ENCODE measurements at regions not wholly inside any gene's neighbourhood (a gene's known extent, or its start where the extent isn't known, plus 50 kb on each side); places are given as distances from the start of the nearest gene placed in this dataset.
"Not testable (repeated sequence)": the region's sequence is repeated elsewhere in the genome, so short reads cannot be mapped to it uniquely, and the experiment has no call there.

DNA sequence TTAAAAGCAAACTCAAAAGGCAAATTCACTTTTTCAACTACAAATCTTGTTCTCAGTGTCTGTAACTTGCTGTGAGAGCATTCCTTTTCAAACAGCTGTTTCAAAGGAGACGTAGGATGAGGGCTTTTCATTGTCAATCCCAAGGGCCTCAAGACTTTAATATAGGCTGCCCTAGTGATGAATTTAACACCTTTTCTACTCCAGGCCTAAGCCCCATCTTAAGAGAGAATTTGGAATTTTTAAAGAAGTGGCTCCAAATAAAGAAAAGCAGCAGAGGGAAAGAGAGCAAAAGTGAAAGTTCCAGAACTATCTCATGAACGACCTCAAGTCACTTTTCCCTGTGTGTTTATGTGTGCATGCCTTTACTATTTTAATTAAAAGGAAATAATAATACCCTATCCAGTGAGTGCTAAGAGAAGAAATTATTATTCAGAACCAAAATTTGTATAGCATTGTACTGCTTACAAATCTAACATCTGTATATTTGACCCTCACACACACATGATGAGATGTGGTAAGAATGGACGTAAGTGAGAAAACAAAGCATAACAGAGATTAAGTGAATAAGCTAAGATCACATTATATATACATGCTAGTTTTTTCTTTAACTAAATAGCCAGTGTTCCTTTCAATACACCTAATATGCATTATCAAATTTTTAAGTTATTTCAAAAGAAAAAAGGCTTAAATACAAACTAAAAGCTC lies 196.4 kb downstream of the VGLL3 start:
- DNase-seq (ENCODE audit: low spot score) = no peak

DNA sequence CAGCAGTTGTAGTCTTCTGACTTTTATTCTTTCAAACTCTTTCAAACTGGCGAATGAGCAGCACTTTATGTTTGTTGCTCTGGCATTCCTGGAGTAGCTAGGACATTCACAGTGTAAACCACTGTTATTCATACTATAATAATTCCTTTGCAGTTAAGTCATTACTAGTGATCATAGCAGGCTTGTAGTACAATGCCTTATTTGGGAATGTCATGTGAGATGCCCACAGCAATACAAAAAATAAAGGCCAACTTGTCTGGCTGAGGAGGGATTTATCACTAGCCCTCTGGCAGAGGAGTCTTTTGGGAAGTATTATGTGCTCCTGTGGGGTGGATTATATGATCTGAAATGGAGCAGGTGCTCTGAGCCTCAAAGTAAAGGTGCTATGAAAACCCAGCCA lies 197.2 kb downstream of the VGLL3 start:
- no peak for DNase-seq (ENCODE audit: low spot score)

DNA sequence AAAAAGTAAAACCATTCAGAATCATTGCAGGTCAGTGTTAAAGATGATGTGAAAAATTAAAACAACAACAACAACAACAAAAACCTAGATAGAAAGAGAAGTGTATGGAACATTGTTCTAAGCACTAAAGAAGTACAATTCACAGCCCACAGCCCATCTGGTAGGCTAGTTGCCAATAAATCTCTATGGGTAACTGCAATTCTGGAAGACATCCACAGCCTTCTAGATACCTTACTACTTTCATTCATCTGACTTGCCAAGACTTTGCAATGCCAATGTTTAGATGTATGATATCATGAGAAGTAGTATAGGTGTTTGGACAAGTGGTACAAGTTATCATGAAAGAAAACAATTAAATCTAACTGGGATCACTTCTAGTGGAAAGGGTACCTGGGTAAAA lies 198.6 kb downstream of the VGLL3 start:
- DNase-seq (ENCODE audit: low spot score) = no peak

DNA sequence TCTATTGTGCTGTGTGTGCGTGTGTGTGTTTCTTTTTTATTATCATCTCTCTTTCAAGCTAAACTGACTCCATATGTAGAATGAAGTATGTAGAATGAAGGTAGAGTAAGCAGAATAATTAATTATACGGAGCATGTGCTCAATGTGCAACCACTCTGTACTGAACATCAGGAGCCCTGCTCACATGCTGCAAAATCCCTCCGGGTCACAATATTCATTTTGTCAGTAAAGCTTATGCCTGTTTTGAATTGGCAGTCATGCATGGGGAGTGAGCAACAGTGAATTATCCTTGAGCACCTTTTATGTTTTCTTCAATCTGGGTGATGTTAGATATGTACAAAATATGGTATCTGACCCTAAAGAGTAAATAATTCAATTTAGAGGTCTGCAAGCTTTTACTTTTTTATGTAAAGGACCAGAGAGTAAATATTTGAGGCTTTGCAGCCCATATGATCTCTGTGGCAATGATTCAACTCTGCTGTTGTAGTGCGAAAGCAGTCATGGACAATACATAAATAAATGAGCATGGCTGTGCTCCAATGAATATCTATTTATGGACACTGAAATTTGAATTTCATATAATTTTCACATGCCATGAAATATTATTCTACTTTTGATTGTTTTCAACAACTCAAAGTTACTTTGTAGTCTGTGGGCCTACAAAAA lies 199.9 kb downstream of the VGLL3 start:
- DNase-seq (ENCODE audit: low spot score) = no peak

DNA sequence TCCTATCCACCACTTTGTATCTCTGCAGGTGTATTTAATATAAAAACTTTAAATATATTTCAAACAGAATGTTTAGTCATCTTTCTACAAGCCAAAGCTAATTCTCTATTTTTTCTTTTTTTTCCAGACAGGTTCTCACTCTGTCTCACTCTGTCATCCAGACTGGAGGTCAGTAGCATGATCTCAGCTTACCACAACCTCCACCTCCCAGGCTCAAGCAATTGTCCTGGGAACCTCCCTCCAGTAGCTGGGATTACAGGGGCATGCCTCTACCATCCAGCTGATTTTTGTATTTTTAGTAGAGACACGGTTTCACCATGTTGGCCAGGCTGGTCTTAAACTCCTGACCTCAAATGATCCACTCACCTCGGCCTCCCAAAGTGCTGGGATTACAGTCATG lies 202.6 kb downstream of the VGLL3 start:
- DNase-seq (ENCODE audit: low spot score) = no peak

DNA sequence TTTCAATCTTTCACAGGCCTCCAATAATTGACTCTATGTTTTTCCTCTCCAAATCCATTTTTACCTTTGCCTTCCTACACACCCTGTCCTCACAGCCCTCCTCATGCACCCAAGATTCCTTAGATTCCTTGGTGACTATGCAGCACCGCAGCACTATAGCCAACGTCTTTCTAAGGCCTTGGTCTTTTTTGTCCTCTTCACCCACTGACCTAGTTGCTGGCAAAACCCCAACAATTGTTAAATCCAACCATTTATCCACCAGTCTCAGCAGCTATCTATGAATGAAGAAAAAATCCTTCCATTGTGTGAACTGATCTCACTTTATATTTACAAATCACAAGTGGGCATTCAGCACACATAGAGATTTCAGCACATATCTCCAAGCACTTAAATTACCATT lies 203.9 kb downstream of the VGLL3 start:
- DNase-seq (ENCODE audit: low spot score) = no peak

DNA sequence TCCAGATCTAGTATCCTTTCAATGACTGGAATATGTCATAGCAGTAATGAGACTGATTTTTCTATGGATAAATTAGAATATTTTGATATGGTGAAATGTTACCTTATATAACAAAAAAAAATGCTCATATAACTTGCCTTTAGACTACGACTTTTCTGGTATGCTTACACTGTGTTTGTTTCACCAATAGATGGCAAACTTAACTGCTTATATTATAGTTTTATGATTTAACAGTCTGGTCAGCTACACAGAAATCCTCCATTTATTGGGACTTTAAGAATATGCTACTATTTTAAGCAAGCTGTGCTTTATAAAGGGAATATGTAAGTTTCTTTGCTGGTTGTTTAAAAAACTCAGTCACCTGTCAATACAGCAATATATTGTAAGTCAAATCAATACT lies 205.6 kb downstream of the VGLL3 start:
- DNase-seq (ENCODE audit: low spot score) = no peak

DNA sequence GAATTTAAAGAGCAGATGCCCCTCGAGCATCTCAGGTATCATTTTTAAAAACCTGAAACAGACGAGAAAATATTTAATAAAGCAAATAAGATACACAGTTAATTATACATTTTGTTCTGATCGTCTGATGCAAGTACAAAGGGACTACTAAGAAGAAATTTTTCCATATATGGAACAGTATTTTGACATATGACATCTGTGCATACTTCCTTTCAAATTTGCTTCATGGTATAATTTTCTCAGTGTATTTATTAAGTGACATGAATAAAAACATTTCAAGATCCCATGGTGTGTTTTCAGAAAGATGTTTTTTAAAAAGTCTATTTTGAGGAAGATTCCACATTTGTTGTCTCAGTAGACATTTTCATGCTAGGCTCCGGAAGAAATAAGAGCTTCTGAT lies 208.1 kb downstream of the VGLL3 start:
- DNase-seq (ENCODE audit: low spot score) = no peak

DNA sequence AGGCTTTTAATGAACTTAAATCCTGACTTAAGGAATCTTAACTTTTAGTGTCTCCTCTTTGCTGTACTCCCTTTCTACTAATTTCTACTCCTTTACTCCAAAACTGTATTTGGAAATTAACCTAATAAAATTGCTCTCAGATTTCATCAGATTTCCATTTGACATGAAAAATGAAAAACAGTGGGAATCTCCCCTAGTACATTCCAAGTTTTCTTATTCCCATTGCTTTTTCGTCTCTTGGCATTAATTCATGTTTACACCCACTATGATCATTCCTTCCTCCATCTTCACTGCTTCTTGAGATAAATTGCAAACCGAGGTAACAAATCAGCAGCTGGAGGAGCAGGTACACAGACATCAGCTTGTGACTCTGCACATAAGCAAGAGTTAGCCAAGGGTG lies 208.7 kb downstream of the VGLL3 start:
- DNase-seq (ENCODE audit: low spot score) = no peak

DNA sequence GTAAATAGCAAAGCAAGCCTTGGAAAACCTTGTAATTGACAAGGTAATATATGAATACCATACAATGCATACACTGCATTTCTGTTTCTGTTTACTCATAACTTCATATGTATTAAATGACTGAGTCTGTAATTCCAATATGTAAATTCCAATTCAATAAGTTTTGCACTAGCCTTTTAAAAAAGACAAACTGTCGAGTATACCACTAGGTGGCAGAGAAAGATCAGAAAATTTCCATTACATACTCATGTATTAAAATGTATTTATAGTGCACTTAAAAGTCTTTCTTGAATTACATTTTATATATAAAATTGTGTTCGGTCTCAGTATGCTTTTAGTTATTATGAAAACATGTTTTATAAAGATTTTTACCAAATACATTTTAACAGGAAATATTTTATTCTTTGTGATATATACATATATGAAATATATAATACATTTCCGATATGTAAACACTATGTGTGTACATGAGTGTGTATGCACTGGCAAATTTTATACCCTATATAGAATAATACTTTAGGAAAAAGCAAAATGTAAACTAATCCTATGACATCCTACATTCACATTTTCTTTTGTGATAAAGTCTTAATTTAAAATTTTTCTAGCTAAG lies 216.8 kb downstream of the VGLL3 start:
- DNase-seq (ENCODE audit: low spot score) = no peak

DNA sequence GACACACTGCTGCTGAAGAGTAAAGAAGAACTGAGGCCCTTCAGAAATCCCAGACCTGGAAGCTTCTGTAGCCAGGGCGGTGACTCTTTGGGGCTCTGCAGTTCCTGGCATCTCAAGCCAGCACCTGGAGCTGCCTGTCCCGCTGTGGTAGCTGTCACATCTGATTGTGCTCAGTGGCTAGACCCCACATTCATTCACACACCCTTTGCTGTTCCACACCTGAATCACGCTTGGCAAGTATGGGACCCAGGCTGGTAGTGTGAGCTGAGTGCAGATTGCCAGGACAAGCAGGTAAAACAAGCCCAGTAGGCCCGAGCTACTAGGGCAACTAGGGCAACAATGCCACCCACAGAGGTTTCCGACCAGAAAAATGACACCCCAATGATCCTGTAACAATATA lies 218.2 kb downstream of the VGLL3 start:
- no peak for DNase-seq (ENCODE audit: low spot score)

DNA sequence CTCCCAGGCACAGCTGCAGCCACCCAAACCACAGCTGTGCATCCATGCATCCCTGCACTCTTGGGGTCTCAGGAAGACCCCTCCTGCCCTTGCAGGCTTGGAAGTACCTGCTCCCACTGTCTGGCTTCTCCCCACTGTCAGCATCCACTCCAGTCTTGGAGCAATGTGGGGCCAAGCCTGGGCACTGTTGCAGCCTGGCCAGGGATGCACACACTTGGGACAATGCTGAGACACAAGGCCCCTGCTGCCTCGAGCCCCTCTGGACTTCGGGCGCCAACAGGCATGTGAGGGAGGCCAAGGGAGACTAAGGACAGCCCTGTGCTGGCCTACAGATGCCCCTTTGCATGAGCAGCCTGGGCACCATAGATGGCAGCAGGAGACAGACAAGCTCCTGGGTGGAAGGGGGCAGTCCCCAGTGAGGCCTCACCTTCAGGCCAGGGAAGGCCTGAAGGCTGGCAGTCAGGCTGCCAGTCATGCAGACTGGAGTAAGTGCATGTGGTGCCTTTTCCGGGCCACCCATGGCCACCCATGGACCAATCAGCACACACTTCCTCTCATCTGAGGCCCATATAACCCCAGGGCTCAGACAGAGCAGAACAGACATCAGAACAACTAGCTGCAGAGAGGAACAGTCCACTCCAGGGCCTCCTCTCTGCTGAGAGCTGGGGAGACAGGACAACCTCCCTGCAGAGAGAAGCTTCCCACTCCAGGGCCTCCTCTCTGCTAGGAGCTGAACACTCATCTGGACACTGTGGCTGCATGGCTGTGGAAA lies 219.0 kb downstream of the VGLL3 start:
- DNase-seq (ENCODE audit: low spot score) = no peak

DNA sequence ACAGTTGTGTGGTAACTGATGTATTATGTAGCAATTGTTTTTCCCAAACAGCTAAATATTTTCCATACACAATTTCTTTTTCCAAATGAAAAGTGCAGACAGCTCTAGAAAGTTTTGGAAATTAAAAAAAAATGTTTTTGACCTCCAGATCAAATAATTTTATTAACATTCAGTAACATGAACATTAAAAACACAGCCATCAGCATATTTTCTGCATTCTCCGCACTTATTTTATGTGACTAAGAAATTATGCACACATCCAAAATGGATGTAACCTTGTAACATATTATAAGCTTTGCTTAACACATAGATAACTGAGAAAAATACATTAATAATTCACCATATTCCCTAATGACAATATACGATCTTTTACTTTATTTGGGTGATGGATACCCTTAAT lies 224.6 kb downstream of the VGLL3 start:
- DNase-seq (ENCODE audit: low spot score) = no peak

DNA sequence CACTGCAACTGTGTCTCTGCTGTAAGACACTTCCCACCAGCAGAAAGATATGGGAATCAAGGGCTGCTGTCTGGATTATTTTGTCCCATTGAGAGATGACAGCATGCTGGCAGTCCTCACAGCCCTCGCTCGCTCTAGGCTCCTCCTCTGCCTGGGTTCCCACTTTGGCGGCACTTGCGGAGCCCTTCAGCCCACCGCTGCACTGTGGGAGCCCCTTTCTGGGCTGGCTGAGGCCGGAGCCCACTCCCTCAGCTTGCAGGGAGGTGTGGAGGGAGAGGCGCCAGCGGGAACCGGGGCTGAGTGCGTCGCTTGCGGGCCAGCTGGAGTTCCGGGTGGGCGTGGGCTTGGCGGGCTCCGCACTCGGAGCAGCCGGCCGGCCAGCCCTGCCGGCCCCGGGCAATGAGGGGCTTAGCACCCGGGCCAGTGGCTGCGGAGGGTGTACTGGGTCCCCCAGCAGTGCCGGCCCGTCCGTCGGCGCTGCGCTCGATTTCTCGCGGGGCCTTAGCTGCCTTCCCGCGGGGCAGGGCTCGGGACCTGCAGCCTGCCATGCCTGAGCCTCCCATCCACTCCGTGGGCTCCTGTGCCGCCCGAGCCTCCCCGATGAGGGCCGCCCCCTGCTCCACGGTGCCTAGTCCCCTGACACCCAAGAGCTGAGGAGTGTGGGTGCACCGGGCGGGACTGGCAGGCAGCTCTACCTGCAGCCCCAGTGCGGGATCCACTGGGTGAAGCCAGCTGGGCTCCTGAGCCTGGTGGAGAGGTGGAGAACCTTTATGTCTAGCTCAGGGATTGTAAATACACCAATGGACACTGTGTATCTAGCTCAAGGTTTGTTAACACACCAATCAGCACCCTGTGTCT lies 233.4 kb downstream of the VGLL3 start:
- DNase-seq (ENCODE audit: low spot score) = not testable (repeated sequence)

DNA sequence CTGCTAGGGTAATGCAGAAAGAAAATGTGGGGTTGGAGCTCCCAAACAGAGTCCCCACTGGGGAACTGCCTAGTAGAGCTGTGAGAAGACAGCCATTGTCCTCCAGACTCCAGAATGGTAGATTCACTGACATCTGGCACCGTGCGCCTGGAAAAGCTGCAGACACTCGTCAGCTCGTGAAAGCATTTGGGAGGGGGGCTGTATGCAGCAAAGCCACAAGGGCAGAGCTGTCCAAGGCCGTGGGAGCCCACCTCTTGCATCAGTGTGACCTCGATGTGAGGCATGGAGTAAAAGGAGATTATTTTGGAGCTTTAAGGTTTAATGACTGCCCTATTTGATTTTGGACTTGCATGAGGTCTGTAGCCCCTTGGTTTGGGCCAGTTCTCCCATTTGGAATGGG lies 242.9 kb downstream of the VGLL3 start:
- DNase-seq (ENCODE audit: low spot score) = no peak

DNA sequence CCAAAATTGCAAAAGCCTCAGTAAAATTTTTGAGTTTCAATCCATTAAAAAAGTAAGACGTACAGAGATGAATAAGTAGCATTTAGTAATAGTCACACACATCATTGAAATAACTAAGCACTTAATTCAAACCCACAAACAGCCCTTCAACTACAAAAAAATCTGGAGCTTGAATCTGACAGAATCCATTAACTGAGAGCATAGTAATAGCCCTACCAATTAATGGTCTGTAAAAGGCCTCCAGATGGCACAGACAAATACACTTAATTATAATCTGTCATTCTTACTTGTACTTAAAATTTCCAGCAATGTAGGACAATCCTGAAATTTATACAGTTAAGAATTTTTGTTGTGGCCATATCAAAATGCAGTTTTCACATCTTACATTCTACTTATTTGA lies 246.9 kb downstream of the VGLL3 start:
- no peak for DNase-seq (ENCODE audit: low spot score)

DNA sequence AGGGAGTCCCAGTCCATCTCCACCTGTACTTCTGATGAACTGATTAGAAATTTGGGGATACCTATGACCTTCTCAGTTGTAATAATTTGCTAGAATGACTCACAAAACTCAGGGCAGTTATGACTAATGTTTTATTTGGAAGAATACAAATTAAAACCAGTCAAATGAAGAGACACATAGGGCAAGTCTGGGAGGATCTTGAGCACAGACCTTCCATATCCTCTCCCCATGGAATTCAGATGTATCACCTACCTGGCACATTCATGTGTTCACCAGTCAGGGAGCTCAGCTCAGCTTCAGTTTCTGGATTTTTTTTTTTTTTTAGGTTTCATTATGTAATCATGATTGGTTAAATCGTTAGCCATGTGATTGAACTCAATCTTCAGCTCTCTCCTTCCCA lies 247.7 kb downstream of the VGLL3 start:
- no peak for DNase-seq (ENCODE audit: low spot score)

DNA sequence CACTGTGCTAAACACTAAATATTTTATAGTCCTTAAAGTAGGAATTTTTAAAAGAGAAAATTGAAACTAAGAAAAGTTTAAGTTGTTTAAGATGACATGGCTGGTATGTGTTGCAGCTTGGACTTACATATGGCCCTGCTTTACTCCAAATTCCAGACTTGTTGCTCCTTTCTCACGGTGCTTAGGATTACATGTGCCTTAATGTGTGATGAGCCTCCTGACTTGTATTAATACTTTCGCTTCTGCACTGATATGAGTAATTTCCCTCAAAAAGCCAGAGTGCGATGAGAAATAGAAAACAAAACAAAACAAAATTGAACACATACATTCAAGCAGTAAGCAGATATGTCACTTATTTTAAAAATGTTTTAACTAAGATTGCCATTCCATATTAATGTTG lies 250.2 kb downstream of the VGLL3 start:
- DNase-seq (ENCODE audit: low spot score) = no peak

DNA sequence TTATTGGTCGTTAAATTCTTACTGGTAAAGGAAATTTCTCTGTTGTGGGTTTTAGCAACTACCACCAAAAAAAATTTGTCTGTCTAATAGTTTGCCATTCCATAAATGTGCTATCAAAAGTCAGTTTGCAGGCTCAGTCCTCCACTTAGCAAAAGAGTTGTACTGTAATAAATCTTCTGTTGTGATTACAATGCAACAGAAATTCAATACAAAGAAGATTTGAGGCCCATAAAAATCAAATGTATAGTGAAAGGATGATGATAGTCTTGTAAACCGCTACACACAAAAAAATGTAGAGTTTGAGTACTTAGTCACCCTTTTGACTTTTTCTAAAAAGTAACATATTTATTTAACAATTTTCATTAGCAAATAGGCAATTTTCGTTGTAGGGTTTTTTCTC lies 251.7 kb downstream of the VGLL3 start:
- DNase-seq (ENCODE audit: low spot score) = no peak

DNA sequence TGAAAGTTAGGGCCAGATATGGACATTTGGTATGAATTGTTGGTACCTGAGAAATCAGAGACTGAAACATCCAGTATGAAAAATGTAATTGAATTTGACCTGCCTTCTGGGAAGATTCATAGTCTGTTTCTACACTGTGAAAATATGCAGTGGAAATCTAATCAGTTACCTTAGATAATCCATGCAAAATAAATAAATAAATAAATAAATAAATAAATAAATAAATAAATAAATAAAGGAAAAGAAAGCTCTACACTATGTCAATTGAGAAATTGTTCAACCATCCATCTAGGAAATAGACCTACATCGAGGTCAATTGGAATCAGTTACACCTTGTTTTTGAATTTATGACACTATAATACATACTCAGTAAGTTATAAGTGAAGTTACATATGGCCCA lies 252.3 kb downstream of the VGLL3 start:
- no peak for DNase-seq (ENCODE audit: low spot score)

DNA sequence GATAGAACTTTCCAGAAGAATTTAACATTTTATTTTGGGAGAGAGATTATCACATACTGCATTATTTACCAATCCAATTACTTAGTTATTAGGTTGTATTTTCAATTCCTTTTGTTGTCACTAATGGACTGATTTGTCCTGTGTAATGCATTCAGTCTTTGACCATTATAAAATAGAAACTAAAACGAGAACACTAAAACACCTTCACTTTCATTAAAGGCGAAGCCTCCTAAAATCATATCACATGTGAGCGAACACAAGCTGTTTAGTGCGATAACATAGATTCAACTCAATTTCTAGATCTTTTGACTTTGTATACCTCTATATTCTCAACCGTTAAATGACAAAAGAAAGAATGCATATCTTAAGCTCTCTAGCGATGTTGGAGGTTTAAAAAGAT lies 253.4 kb downstream of the VGLL3 start:
- no peak for DNase-seq (ENCODE audit: low spot score)

DNA sequence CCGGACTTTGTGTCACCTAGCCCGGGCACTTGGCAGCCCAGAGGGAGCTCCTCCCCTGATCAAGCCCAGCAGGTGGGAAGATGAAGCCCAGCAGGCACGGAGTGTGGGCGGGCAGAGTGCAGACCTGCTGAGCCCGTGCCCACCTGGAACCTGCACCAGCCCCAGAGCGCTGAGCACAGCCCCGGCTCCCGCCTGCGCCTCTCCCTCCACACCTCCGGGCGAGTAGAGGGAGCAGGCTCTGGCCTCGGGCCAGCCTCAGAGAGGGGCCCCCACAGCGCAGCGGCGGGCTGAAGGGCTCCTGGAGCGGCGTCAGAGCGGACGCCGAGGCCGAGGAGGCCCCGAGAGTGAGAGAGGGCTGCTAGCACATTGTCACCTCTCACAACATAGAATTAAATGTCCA lies 257.7 kb downstream of the VGLL3 start:
- DNase-seq (ENCODE audit: low spot score) = no peak
